OCI-LY3 (cell line): ENCODE measurements at regions not wholly inside any gene's neighbourhood (a gene's known extent, or its start where the extent isn't known, plus 50 kb on each side); places are given as distances from the start of the nearest gene placed in this dataset.

ENCODE experiments used
- CTCF ChIP-seq: fragments of 200-600, 300-600 bp; sonication (generic); IDR thresholded peaks from 2 replicates; pipeline ENCODE4 v1.5.1; 2014; ENCODE audit warnings: antibody characterized with exemption, low read length, low read depth
- EZH2phosphoT487 ChIP-seq: fragments of 200-600 bp; shearing (Covaris generic); IDR thresholded peaks from 2 replicates; pipeline ENCODE4 v1.6.1; 2018; ENCODE audit warnings: antibody characterized with exemption, mixed run types, low read depth

GRCh38 chr1:69403756-69404320, 163.9 kb upstream of the LRRC7 start:
- TF ChIP-seq CTCF: no peak
- TF ChIP-seq EZH2phosphoT487: no peak
